CD4-positive, alpha-beta T cell (primary cell): ENCODE measurements at regions not wholly inside any gene's neighbourhood (a gene's known extent, or its start where the extent isn't known, plus 50 kb on each side); places are given as distances from the start of the nearest gene placed in this dataset.

Source experiments
- ATAC-seq: fragments of 200-7000 bp; cut with Tn5 transposase; one replicate; pipeline ENCODE4 v1.10.0; 2022; ENCODE audit warnings: mild to moderate bottlenecking; ENCODE audit not compliant: poor library complexity
- CTCF ChIA-PET: fragments of 350-600 bp; sonication (Branson Sonifier 250); formaldehyde crosslinking; loops from one replicate; lab custom pipeline; 2021; ENCODE audit warnings: antibody characterized with exemption, inconsistent platforms; lab: Charles Lee
- POLR2A ChIA-PET: fragments of 350-600 bp; sonication (Branson Sonifier 250); formaldehyde crosslinking; loops from one replicate; lab custom pipeline; 2021; ENCODE audit warnings: antibody characterized with exemption, inconsistent platforms; lab: Charles Lee
- DNase-seq, 14 experiments: peaks; one replicate each; pipeline ENCODE4 v3.0.0-alpha.2; 2013 to 2020; ENCODE audit warnings: mixed read lengths in 2 of 14
- H3K27ac ChIP-seq, 2 donors: one replicate each; pipeline versions ENCODE4 v1.5.1 to v1.7.0; 2013; ENCODE audit warnings: low read length in 2 of 2, low read depth in 1 of 2, mild to moderate bottlenecking in 1 of 2
- H3K27me3 ChIP-seq, 2 experiments: 1 replicate in 1 of 2; 2 replicates in 1 of 2; pipeline versions ENCODE4 v1.6.1 to v1.7.0; 2013; ENCODE audit warnings: low read length in 2 of 2, control low read depth in 1 of 2, mild to moderate bottlenecking in 1 of 2, moderate library complexity in 1 of 2; ENCODE audit not compliant: insufficient read depth in 2 of 2, control insufficient read depth in 1 of 2
- H3K36me3 ChIP-seq: one replicate; pipeline ENCODE4 v1.6.1; 2013; ENCODE audit warnings: low read length, control low read depth; ENCODE audit not compliant: insufficient read depth
- H3K4me1 ChIP-seq: one replicate; pipeline ENCODE4 v1.6.1; 2013; ENCODE audit warnings: low read length, control low read depth; ENCODE audit not compliant: insufficient read depth
- H3K4me3 ChIP-seq: one replicate; pipeline ENCODE4 v1.5.1; 2013; ENCODE audit warnings: mild to moderate bottlenecking, low read length, moderate library complexity
- H3K9me3 ChIP-seq, 2 experiments: 1 replicate in 1 of 2; 2 replicates in 1 of 2; pipeline versions ENCODE4 v1.6.1 to v1.7.0; 2013; ENCODE audit warnings: low read length in 2 of 2, mild to moderate bottlenecking in 2 of 2, control low read depth in 1 of 2, moderate library complexity in 1 of 2; ENCODE audit not compliant: control insufficient read depth in 1 of 2, insufficient read depth in 1 of 2
- H3K27ac Mint-ChIP-seq: one replicate; pipeline ENCODE4 v1.8.0; 2020; ENCODE audit warnings: mixed read lengths
- H3K27me3 Mint-ChIP-seq: one replicate; pipeline ENCODE4 v1.8.0; 2021; ENCODE audit warnings: mixed read lengths
- H3K36me3 Mint-ChIP-seq: one replicate; pipeline ENCODE4 v1.8.0; 2021; ENCODE audit warnings: low read depth, mixed read lengths
- H3K4me1 Mint-ChIP-seq: one replicate; pipeline ENCODE4 v1.8.0; 2021; ENCODE audit warnings: low read depth, mixed read lengths
- H3K4me3 Mint-ChIP-seq: one replicate; pipeline ENCODE4 v1.8.0; 2020; ENCODE audit warnings: mild to moderate bottlenecking, mixed read lengths
- H3K9me3 Mint-ChIP-seq: one replicate; pipeline ENCODE4 v1.8.0; 2020; ENCODE audit warnings: mixed read lengths
- intact Hi-C, 2 experiments: fragments of 100-400 bp; cut with DNase I in 1 of 2; cut with micrococcal nuclease in 1 of 2; formaldehyde crosslinking; loops; one replicate each; pipeline versions ENCODE4 v1.15.1 to v1.9.0; 2023 to 2025; cut with DNase I, micrococcal nuclease
- TF ChIP-seq, protein P1 (sequence below): fragments of 200-600 bp; IDR thresholded peaks from one replicate; pipeline ENCODE4 v1.8.0; 2022; ENCODE audit warnings: antibody characterized with exemption, mild to moderate bottlenecking

DNA sequence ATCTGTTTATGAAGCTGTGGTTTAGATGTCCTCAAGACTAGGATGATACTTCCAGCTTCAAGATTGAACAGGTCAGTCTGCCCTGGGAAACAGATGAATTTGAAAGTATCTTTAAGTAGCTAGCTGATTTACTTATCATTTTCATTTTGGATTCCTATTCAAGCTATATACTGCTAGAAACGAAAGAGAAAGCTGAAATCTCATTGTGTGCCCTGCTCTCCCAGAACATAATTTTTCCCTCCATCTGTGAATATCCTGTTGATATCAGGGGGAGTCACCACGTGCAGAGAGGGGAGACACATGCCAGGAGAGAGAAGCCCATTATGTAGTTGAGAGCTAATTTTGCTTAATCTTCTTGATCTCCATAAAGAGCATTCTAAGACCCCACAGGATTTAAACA is 439.1 kb downstream of the NR2F1-AS1 start:
- no peak overlapping the region for H3K4me3 ChIP-seq
- H3K27ac Mint-ChIP-seq = no peak overlapping the region
- no peaks in the 10 kb centered on the region for H3K36me3 ChIP-seq
- TF ChIP-seq, protein P1, sequence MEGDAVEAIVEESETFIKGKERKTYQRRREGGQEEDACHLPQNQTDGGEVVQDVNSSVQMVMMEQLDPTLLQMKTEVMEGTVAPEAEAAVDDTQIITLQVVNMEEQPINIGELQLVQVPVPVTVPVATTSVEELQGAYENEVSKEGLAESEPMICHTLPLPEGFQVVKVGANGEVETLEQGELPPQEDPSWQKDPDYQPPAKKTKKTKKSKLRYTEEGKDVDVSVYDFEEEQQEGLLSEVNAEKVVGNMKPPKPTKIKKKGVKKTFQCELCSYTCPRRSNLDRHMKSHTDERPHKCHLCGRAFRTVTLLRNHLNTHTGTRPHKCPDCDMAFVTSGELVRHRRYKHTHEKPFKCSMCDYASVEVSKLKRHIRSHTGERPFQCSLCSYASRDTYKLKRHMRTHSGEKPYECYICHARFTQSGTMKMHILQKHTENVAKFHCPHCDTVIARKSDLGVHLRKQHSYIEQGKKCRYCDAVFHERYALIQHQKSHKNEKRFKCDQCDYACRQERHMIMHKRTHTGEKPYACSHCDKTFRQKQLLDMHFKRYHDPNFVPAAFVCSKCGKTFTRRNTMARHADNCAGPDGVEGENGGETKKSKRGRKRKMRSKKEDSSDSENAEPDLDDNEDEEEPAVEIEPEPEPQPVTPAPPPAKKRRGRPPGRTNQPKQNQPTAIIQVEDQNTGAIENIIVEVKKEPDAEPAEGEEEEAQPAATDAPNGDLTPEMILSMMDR = no peak
- CTCF ChIA-PET = no interaction called here
- no peak for ATAC-seq
- H3K4me1 ChIP-seq = no peaks in the 10 kb centered on the region
- no peaks in the 10 kb centered on the region for H3K27me3 ChIP-seq
- H3K4me3 Mint-ChIP-seq = no peak overlapping the region
- peaks cover 0 to 6% of the 10 kb centered on the region in 2 experiments for H3K9me3 ChIP-seq
- H3K9me3 Mint-ChIP-seq = peaks cover 5% of the 10 kb centered on the region
- intact Hi-C loops = no loop called here
- no peak overlapping the region for H3K27ac ChIP-seq
- no peak for DNase-seq
- H3K27me3 Mint-ChIP-seq = no peaks in the 10 kb centered on the region
- no peaks in the 10 kb centered on the region for H3K36me3 Mint-ChIP-seq
- no peaks in the 10 kb centered on the region for H3K4me1 Mint-ChIP-seq
- POLR2A ChIA-PET = no interaction called here

DNA sequence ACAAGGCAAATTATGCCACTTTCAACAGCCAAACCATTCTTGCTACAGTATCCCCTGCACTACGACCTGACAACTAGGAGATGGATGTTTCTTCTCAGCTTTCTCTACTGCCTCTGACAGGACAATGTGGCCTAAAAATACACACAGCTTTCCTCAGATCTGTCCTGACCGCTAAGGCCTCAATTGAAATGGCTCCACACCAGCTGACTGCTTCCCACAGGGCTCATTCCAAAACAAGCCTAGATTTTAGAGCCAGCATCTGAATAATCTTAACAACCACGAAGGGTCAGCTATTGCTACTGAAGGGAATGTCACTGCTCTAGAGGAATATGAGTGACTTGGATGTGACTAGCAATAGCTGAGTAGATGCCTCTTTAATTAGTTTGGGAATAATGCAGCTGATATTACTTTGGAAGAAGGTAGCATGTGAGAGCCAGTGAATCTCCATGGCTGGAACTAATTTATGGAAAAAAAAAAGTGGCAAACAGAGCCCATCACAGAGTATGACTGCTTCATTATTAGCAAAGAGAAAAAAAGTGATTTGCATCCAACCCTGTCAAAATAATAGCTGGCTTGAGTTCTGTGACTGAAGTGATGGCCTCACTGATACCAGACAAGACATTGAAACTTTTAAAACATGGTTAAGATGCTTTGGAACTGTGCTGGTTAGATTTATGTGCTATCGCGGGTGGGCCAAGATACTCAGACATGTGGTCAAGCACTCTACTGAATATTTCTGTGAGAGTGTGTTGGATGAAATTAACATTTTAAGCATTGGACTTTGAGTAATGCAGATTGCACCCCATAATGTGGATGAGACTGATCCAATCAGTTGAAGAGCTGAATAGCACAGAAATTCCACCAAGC is 450.2 kb downstream of the NR2F1-AS1 start:
- Mint-ChIP-seq H3K36me3 (no peaks in the 10 kb centered on the region), H3K27me3 (no peaks in the 10 kb centered on the region), H3K9me3 (no peaks in the 10 kb centered on the region), H3K4me1 (no peaks in the 10 kb centered on the region), H3K27ac (no peak overlapping the region), H3K4me3 (no peak overlapping the region)
- Histone ChIP-seq H3K27me3 (no peaks in the 10 kb centered on the region), H3K4me1 (no peaks in the 10 kb centered on the region), H3K36me3 (no peaks in the 10 kb centered on the region), H3K4me3 (no peak overlapping the region), H3K9me3 (no peaks in the 10 kb centered on the region), H3K27ac (no peak overlapping the region)
- TF ChIP-seq, protein P1 = no peak
- DNase-seq = no peak
- CTCF ChIA-PET = no interaction called here
- POLR2A ChIA-PET = no interaction called here
- ATAC-seq = no peak
- intact Hi-C loops = no loop called here

DNA sequence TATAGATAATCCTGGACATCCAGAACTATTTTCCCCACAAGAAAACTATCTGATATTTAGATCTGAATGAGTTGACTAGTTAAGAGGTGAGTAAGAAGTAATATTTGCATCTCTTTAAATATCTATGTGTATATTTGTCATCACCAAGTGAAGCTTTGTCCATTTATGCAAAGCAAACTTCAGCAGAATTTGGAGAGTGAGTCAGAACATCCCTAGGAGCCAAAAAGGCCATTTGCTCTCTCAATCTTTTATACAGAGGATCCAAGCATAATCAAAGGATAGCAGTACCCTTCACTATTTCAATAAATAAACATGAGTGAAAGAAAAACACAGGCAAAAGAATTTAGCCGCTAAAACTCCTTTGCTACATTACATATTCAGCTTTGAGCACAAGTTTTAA is 454.4 kb downstream of the NR2F1-AS1 start:
- CTCF ChIA-PET = no interaction called here
- Mint-ChIP-seq H3K36me3 (no peaks in the 10 kb centered on the region), H3K9me3 (no peaks in the 10 kb centered on the region), H3K27ac (no peak overlapping the region), H3K4me3 (no peak overlapping the region), H3K27me3 (no peaks in the 10 kb centered on the region), H3K4me1 (no peaks in the 10 kb centered on the region)
- DNase-seq = no peak
- intact Hi-C loops = no loop called here
- Histone ChIP-seq H3K9me3 (no peaks in the 10 kb centered on the region), H3K4me1 (no peaks in the 10 kb centered on the region), H3K27ac (no peak overlapping the region), H3K27me3 (no peaks in the 10 kb centered on the region), H3K4me3 (no peak overlapping the region), H3K36me3 (no peaks in the 10 kb centered on the region)
- no peak for ATAC-seq
- POLR2A ChIA-PET = no interaction called here
- TF ChIP-seq, protein P1 = no peak
